ENCODE measurements at regions not wholly inside any gene's neighbourhood (a gene's known extent, or its start where the extent isn't known, plus 50 kb on each side); places are given as distances from the start of the nearest gene placed in this dataset.

DNA sequence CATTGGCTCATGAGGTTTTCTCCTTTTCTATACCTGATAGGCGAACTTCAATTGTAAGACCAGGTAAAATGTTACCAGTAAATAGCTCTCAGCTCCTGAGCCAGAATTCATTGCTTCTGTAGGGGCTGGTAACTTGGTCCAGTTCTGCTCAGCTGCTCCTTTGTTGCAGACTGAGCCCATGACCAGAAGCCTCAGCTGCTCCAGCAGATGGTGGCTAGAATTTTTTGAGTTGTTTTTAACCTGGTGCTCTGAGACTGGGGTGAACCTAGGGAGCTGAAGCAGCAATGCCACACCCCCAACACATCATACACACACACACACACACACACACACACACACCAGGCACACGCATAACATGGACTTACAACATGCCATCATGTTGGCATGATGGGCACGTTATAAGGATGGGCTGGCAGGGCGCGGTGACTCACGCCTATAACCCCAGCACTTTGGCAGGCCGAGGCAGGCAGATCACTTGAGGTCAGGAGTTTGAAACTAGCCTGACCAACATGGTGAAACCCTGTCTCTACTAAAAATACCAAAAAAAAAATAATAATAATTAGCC is 103.1 kb downstream of the QRSL1 start:
- TF ChIP-seq GATA2 (IDR thresholded peaks at IDR 0.05; ENCODE audit: low read depth, low read length), result no peak
- TF ChIP-seq GATA3 (IDR thresholded peaks at IDR 0.05; ENCODE audit: low read depth, low read length), result no peak

Data from SH-SY5Y (cell line).